ENCODE measurements at regions not wholly inside any gene's neighbourhood (a gene's known extent, or its start where the extent isn't known, plus 50 kb on each side); places are given as distances from the start of the nearest gene placed in this dataset.

DNA sequence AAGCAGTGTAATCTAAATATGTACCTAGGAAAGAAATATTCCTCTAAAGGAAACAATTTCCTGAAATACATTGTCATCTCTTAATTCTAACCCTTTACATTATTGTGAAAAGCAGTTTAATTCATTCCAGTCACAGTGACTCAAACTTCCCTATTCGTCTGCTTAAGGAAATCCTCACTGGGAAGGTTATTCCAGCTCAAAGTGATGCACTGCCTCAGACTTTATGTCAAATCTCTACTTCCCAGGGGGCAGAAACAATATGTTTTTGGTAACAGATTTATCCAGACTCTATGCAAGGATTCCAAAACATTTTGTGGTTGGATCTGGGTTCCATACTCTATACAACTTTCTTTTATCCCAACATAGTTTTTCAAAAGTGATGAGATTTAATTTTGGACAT is 145.2 kb downstream of the NTMT2 start:
- ATAC-seq = no peak

More for the DNA sequence above, 145.2 kb downstream of the NTMT2 start:
- no peak for FAIRE-seq
- Histone ChIP-seq H3K9ac (ENCODE audit: insufficient read depth in 1 of 2, low read depth in 2 of 2, low read length in 2 of 2) (no peak overlapping the region), H2AFZ (ENCODE audit: low read depth, low read length) (no peak overlapping the region), H3K4me1 (replicated peaks in 1 of 2; ENCODE audit: control insufficient read depth in 2 of 2, insufficient read depth in 2 of 2, low read length in 2 of 2) (no peaks in the 10 kb centered on the region), H3K4me3 (no peak overlapping the region), H3K9me1 (ENCODE audit: control insufficient read depth, insufficient read depth, low read length) (no peaks in the 10 kb centered on the region), H3K4me2 (ENCODE audit: insufficient read depth, low read length) (no peak overlapping the region), H4K20me1 (replicated peaks; ENCODE audit: control insufficient read depth, insufficient read depth, low read length) (no peaks in the 10 kb centered on the region), H3K79me2 (ENCODE audit: control insufficient read depth, insufficient read depth, low read length) (no peaks in the 10 kb centered on the region), H3K27ac (ENCODE audit: extremely low read depth, low read depth, low read length) (no peak overlapping the region), H3K27me3 (ENCODE audit: control insufficient read depth in 2 of 2, insufficient read depth in 2 of 2, low read length in 2 of 2) (no peaks in the 10 kb centered on the region), H3K9me3 (replicated peaks; ENCODE audit: control insufficient read depth, insufficient read depth, low read depth, low read length) (no peaks in the 10 kb centered on the region), H3K36me3 (ENCODE audit: control insufficient read depth, insufficient read depth, low read length) (no peaks in the 10 kb centered on the region)
- no TSS peak for BruUV-seq (replicated peaks)
- in situ Hi-C loops (cut with MboI) (no loop called here), intact Hi-C loops (cut with micrococcal nuclease) (no loop called here)
- TF ChIP-seq, protein P1, sequence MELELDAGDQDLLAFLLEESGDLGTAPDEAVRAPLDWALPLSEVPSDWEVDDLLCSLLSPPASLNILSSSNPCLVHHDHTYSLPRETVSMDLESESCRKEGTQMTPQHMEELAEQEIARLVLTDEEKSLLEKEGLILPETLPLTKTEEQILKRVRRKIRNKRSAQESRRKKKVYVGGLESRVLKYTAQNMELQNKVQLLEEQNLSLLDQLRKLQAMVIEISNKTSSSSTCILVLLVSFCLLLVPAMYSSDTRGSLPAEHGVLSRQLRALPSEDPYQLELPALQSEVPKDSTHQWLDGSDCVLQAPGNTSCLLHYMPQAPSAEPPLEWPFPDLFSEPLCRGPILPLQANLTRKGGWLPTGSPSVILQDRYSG (tag; conservative IDR thresholded peaks at IDR 0.05; ENCODE audit: low read depth) = no peak
- TF ChIP-seq, protein P2, sequence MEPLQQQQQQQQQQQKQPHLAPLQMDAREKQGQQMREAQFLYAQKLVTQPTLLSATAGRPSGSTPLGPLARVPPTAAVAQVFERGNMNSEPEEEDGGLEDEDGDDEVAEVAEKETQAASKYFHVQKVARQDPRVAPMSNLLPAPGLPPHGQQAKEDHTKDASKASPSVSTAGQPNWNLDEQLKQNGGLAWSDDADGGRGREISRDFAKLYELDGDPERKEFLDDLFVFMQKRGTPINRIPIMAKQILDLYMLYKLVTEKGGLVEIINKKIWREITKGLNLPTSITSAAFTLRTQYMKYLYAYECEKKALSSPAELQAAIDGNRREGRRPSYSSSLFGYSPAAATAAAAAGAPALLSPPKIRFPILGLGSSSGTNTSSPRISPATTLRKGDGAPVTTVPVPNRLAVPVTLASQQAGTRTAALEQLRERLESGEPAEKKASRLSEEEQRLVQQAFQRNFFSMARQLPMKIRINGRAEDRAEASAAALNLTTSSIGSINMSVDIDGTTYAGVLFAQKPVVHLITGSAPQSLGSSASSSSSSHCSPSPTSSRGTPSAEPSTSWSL (CRISPR knock-in tag; IDR thresholded peaks at IDR 0.05; ENCODE audit: borderline replicate concordance) = no peak
- TF ChIP-seq ZNF12 (CRISPR knock-in tag; IDR thresholded peaks at IDR 0.05) (no peak), GABPB2 (CRISPR knock-in tag; conservative IDR thresholded peaks at IDR 0.05) (no peak), SUPT5H (IDR thresholded peaks at IDR 0.05) (no peak), PURB (CRISPR knock-in tag; IDR thresholded peaks at IDR 0.05; ENCODE audit: low read depth) (no peak), CXXC5 (CRISPR knock-in tag; IDR thresholded peaks at IDR 0.05) (no peak), ZFP30 (CRISPR knock-in tag; IDR thresholded peaks at IDR 0.05; ENCODE audit: borderline replicate concordance) (no peak), NFIC (IDR thresholded peaks at IDR 0.05) (no peak), ZNF408 (CRISPR knock-in tag; IDR thresholded peaks at IDR 0.05; ENCODE audit: low read depth) (no peak), POLR3G (IDR thresholded peaks at IDR 0.05; ENCODE audit: extremely low read depth, insufficient read length, insufficient replicate concordance) (no peak), ZNF175 (CRISPR knock-in tag; IDR thresholded peaks at IDR 0.05; ENCODE audit: low read depth) (no peak)
- TF ChIP-seq, protein P3, sequence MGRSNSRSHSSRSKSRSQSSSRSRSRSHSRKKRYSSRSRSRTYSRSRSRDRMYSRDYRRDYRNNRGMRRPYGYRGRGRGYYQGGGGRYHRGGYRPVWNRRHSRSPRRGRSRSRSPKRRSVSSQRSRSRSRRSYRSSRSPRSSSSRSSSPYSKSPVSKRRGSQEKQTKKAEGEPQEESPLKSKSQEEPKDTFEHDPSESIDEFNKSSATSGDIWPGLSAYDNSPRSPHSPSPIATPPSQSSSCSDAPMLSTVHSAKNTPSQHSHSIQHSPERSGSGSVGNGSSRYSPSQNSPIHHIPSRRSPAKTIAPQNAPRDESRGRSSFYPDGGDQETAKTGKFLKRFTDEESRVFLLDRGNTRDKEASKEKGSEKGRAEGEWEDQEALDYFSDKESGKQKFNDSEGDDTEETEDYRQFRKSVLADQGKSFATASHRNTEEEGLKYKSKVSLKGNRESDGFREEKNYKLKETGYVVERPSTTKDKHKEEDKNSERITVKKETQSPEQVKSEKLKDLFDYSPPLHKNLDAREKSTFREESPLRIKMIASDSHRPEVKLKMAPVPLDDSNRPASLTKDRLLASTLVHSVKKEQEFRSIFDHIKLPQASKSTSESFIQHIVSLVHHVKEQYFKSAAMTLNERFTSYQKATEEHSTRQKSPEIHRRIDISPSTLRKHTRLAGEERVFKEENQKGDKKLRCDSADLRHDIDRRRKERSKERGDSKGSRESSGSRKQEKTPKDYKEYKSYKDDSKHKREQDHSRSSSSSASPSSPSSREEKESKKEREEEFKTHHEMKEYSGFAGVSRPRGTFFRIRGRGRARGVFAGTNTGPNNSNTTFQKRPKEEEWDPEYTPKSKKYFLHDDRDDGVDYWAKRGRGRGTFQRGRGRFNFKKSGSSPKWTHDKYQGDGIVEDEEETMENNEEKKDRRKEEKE (IDR thresholded peaks at IDR 0.05; ENCODE audit: borderline replicate concordance in 1 of 2, control insufficient read depth in 1 of 2, low read depth in 2 of 2, low read length in 1 of 2) = no peak
- TF ChIP-seq, protein P4, sequence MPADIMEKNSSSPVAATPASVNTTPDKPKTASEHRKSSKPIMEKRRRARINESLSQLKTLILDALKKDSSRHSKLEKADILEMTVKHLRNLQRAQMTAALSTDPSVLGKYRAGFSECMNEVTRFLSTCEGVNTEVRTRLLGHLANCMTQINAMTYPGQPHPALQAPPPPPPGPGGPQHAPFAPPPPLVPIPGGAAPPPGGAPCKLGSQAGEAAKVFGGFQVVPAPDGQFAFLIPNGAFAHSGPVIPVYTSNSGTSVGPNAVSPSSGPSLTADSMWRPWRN (IDR thresholded peaks at IDR 0.05; ENCODE audit: low read depth) = no peak
- CTCF ChIA-PET (ENCODE audit: low intra/inter-chr PET ratio) = no interaction called here
- POLR2A ChIA-PET = no interaction called here
- WGBS (ENCODE audit: insufficient coverage, low coverage, missing lambda C conversion rate) = 0% methylated on average over 1 of the region's 1 CpG
- no peak for DNase-seq (ENCODE audit: extremely low read depth in 1 of 4, low spot score in 3 of 4)
